C4-2B (cell line): ENCODE measurements at regions not wholly inside any gene's neighbourhood (a gene's known extent, or its start where the extent isn't known, plus 50 kb on each side); places are given as distances from the start of the nearest gene placed in this dataset.
"Not testable (repeated sequence)": the region's sequence is repeated elsewhere in the genome, so short reads cannot be mapped to it uniquely, and the experiment has no call there.

ENCODE experiments used
- H3K27ac ChIP-seq: fragments of 450-650 bp; 2 replicates; pipeline ENCODE4 v1.5.1; 2017
- ZFX ChIP-seq: fragments of 450-650 bp; IDR thresholded peaks from 2 replicates; pipeline ENCODE4 v1.6.1; 2017
- TF ChIP-seq, protein P1 (sequence below): fragments of 450-650 bp; conservative IDR thresholded peaks from 2 replicates; pipeline ENCODE4 v1.5.1; 2017; ENCODE audit warnings: mild to moderate bottlenecking

DNA sequence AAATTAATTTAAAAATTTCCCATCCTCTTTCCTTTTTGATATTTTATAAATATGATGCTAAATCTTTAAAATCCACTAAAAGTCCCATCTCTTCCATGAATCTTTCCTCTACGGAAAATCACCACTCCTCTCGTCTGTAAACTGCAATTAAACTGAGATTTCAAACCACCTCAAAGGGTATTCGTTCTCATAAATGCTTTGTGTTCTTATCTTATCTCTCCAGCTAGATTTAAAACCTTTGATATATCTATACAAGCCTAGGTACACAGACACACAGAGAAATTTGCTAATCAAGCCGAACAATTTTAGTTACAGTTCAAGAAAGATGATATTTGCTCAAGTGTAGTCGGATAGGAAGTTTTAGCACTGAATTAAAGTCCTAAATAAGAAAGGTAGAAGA, 214.6 kb upstream of the PRDM1 start:
- no peak for TF ChIP-seq ZFX
- TF ChIP-seq, protein P1, sequence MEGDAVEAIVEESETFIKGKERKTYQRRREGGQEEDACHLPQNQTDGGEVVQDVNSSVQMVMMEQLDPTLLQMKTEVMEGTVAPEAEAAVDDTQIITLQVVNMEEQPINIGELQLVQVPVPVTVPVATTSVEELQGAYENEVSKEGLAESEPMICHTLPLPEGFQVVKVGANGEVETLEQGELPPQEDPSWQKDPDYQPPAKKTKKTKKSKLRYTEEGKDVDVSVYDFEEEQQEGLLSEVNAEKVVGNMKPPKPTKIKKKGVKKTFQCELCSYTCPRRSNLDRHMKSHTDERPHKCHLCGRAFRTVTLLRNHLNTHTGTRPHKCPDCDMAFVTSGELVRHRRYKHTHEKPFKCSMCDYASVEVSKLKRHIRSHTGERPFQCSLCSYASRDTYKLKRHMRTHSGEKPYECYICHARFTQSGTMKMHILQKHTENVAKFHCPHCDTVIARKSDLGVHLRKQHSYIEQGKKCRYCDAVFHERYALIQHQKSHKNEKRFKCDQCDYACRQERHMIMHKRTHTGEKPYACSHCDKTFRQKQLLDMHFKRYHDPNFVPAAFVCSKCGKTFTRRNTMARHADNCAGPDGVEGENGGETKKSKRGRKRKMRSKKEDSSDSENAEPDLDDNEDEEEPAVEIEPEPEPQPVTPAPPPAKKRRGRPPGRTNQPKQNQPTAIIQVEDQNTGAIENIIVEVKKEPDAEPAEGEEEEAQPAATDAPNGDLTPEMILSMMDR: no peak
- no peak overlapping the region for H3K27ac ChIP-seq

DNA sequence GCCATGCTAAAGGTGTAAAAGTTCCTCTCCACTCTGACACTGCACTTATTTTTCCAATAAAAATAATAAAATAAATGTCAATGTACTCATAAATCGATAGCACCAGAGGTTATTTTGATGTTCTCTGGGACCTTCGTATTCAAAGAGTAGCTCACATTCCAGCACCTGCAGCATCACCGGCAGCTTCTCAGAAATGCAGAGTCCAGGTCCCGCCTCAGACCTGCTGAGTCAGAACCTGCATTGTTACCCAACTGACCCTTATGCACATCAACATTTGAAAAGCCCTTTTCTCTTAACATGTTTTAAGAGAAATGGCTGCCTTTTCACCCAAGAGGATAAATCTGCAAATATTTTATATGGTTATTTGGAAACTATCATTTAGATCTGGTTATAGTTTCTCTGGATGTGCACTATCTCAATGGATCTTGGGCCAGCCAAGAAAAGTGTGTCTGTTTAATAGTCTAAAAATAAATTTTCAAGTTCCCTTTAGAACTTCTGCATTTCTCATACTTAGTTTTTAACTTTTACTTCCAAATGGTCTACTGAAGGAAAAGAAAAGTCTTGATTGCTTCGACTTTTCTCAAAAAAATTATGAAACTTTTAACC, 216.2 kb upstream of the PRDM1 start:
- TF ChIP-seq ZFX: no peak
- TF ChIP-seq, protein P1: no peak

DNA sequence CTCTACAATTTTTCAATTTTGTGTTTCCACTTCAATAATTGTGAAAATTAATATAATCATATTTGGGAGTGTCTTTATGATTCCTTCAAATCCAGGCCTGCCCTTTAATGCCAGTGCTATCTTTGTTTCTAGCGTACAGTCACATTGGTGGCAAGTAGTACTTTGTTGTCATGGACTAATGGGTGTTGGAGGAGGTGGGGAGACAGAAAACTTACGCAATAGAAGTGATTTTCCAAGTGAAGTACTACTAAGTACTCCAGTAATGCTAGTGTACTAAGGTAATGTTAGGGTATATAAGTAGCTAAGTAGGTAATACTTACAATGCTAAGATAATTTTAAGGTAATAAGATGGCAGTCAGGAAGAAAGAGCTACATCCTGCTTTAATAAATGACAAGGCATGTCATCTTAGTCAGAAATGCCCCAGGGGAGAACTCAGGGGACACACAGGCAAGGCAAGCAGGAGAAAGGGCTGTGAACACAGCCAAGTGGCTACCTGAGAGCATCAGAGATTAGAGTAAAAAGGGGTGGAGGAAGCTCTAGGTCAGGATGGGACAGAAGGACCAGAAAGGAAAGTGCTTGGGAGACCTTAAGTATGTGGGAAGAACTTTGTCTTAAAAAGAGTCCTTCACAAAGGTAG, 217.2 kb upstream of the PRDM1 start:
- no peak overlapping the region for H3K27ac ChIP-seq
- TF ChIP-seq, protein P1: no peak
- no peak for TF ChIP-seq ZFX

More for the DNA sequence above, 216.2 kb upstream of the PRDM1 start:
- H3K27ac ChIP-seq: no peak overlapping the region

DNA sequence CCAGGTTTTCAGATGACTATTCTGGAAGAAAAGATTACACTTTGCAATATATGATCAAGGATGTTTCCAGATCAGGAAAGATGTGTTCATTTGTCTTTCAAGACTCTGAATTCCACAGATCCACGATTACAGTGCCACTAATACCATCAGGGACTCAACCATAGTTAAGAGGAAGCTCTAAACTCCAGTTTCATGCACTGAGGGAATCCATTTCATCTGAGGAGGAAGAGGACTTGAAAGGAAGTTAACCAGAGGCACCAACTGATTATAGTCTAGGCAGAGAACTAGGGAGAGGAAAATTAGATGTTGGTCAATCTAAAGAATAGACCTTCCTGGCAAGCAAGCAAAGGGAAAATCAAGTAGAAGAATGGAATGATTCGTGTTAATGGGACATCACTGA, 218.3 kb upstream of the PRDM1 start:
- no peak overlapping the region for H3K27ac ChIP-seq
- TF ChIP-seq, protein P1: no peak
- no peak for TF ChIP-seq ZFX

DNA sequence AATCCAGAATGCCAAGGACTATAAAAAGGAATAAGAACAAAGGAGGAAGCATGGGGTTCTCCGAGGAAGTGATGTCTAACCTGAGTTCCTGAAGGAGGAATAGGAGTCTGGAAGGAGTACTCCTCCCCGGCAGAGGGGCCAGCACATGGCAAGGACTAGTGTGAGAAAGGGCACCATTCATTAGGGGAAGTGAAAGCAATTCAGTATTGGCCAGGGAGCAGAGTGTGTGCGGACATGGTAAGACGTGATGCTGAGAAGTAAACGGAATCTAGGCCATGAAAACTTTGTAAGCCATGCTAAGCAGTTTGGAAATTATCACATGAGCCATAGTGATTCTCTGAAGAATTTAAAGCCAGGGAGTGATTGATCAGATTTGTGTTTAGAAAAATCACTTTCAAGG, 218.9 kb upstream of the PRDM1 start:
- TF ChIP-seq ZFX: no peak
- TF ChIP-seq, protein P1: no peak
- no peak overlapping the region for H3K27ac ChIP-seq

DNA sequence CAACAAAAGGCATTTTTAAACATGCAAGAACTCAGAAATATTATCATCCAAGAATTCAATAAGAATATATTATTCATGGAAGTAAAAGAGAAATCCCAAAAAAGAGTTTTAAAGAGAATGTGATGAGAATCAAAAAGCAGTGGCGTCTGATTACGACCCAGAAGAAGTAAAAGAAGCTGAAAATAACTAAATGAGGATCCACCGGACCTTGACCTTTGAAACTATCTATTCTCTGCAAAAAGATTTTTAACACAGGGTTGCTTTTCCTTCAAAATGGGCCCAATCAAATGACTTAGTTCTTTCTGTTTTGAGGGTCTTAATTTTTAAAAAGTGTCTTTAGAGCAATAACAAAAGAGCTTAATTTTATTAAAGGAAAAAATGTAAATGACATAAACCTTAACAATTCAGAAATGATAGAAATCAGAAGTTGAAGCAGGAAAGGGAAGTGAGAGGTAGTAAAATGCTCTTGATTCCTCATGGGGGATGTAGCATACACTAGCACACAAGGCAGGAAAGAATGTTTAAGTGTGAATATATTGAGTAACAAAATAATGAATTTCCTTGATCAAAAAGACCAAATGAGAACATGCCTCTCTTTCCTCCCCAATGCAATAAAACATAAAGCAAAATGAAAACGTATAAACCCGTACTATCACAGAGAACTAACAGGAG, 223.1 kb upstream of the PRDM1 start:
- no peak for TF ChIP-seq ZFX
- TF ChIP-seq, protein P1: no peak
- H3K27ac ChIP-seq: no peak overlapping the region

DNA sequence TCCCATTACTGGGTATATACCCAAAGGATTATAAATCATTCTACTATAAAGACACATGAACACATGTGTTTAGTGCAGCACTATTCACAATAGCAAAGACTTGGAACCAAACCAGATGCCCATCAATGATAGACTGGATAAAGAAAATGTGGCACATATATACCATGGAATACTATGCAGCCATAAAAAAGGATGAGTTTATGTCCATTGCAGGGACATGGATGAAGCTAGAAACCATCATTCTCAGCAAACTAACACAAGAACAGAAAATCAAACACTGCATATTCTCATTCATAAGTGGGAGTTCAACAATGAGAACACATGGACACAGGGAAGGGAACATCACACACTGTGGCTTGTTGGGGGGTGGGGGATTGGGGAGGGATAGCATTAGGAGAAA, 225.2 kb upstream of the PRDM1 start:
- H3K27ac ChIP-seq: not testable (repeated sequence)
